Body of pancreas (tissue), 4 donors: ENCODE measurements at regions not wholly inside any gene's neighbourhood (a gene's known extent, or its start where the extent isn't known, plus 50 kb on each side); places are given as distances from the start of the nearest gene placed in this dataset.

Source experiments
- CTCF ChIP-seq, 7 experiments: fragments of 450-650 bp in 4 of 7; fragments of 200-600 bp in 3 of 7; sonication (generic) in 3 of 7; IDR thresholded peaks; one replicate each; pipeline ENCODE4 v1.5.1; 2016 to 2019; ENCODE audit warnings: antibody characterized with exemption in 7 of 7
- POLR2A ChIP-seq, 3 donors: fragments of 450-650 bp; IDR thresholded peaks; one replicate each; pipeline ENCODE4 v1.6.1; 2016; ENCODE audit warnings: antibody characterized with exemption in 3 of 3, mild to moderate bottlenecking in 2 of 3

GRCh38 chr21:35316456-35316855, 267.4 kb upstream of the RUNX1 start:
- TF ChIP-seq CTCF (IDR thresholded peaks at IDR 0.05) (no peak), POLR2A (IDR thresholded peaks at IDR 0.05) (no peak)
